Fibroblast of villous mesenchyme (primary cell): ENCODE measurements at regions not wholly inside any gene's neighbourhood (a gene's known extent, or its start where the extent isn't known, plus 50 kb on each side); places are given as distances from the start of the nearest gene placed in this dataset.

Experiments
- DNase-seq: peaks from one replicate; pipeline ENCODE4 v3.0.0-alpha.2; 2010; ENCODE audit warnings: low read depth
- H3K4me3 ChIP-seq: 2 replicates; pipeline ENCODE4 v1.5.1; 2011; ENCODE audit warnings: low read depth, mild to moderate bottlenecking, low read length
- CTCF ChIP-seq: IDR thresholded peaks from 2 replicates; pipeline ENCODE4 v1.5.1; 2012; ENCODE audit warnings: low read depth, mild to moderate bottlenecking, low read length; ENCODE audit not compliant: insufficient read depth

- TF ChIP-seq CTCF = no peak
- no peak for DNase-seq
These were observed 230.8 kb downstream of the PCDH10 start for GRCh38 chr4:133379681-133380438.

GRCh38 chr4:133377286-133377685 lies 228.2 kb downstream of the PCDH10 start:
- no peak for DNase-seq
- no peak overlapping the region for H3K4me3 ChIP-seq
- TF ChIP-seq CTCF = no peak

More at GRCh38 chr4:133379681-133380438, 230.8 kb downstream of the PCDH10 start:
- H3K4me3 ChIP-seq = no peak overlapping the region

DNA sequence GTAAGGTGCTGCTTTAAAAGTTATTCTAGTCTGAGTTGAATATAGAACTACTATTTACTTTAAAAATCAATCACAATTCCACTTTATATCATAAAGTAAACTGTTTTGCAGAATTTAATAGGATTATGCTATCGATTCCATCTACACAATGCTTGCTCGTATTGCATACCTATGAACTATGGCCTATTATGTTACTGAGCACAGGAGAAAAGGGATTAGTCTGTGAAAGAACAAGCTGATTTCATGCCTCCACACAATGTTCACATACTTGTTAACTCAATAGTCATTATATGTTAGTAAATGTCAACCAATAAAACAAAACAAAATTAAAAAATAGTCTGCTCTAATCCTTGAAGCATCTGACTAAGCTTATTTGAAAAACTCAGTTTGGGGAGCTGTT lies 223.6 kb downstream of the PCDH10 start:
- no peak for TF ChIP-seq CTCF
- no peak overlapping the region for H3K4me3 ChIP-seq
- DNase-seq = no peak

GRCh38 chr4:133355633-133356032 lies 206.5 kb downstream of the PCDH10 start:
- no peak overlapping the region for H3K4me3 ChIP-seq
- peak; percentile 3 for DNase-seq
- no peak for TF ChIP-seq CTCF

- no peak for DNase-seq
- H3K4me3 ChIP-seq = no peak overlapping the region
- TF ChIP-seq CTCF = no peak
These were observed 198.3 kb downstream of the PCDH10 start for GRCh38 chr4:133347409-133347808.

DNA sequence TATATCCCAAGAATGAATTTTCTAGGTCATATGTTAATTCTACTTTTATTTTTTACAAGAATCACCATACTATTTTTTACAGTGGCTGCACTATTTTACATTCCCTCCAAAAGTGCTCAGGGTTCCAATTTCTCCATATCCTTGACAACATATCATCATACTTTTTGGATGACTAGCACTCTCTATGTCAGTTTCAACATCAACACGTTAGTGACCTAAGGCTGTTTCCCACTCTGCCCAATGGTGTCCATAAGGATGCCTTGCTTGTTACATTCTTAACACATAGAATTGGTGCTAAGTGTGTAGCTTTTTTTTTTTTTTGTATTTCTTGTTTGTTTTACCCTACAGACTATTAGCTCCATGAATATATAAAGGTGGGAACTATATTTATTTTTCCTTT lies 175.4 kb downstream of the PCDH10 start:
- DNase-seq = no peak
- no peak overlapping the region for H3K4me3 ChIP-seq
- no peak for TF ChIP-seq CTCF

- DNase-seq = no peak
- no peak for TF ChIP-seq CTCF
- H3K4me3 ChIP-seq = no peak overlapping the region
These were observed 174.6 kb downstream of the PCDH10 start for GRCh38 chr4:133323670-133324069.
